Lung (tissue), 11 donors: ENCODE measurements at regions not wholly inside any gene's neighbourhood (a gene's known extent, or its start where the extent isn't known, plus 50 kb on each side); places are given as distances from the start of the nearest gene placed in this dataset.

Experiments used
- ATAC-seq: fragments of 200-7000 bp; cut with Tn5 transposase; one replicate; pipeline ENCODE4 v1.9.1; 2020; ENCODE audit warnings: moderate number of reproducible peaks; ENCODE audit not compliant: insufficient read depth, low FRiP score
- DNase-seq, 3 donors: peaks; one replicate each; pipeline ENCODE4 v3.0.0-alpha.2; 2013 to 2017
- H3K27ac ChIP-seq, 2 donors: one replicate each; pipeline ENCODE4 v1.5.1; 2013; ENCODE audit warnings: mild to moderate bottlenecking in 2 of 2, moderate library complexity in 2 of 2, control low read depth in 1 of 2, inconsistent platforms in 1 of 2, low read depth in 1 of 2, low read length in 1 of 2
- H3K27me3 ChIP-seq, 3 donors: one replicate each; pipeline ENCODE4 v1.5.1; 2013; ENCODE audit warnings: low read length in 2 of 3; ENCODE audit not compliant: control insufficient read depth in 3 of 3, insufficient read depth in 3 of 3
- H3K36me3 ChIP-seq, 4 donors: one replicate each; pipeline ENCODE4 v1.5.1; 2013; ENCODE audit warnings: low read length in 4 of 4, mild to moderate bottlenecking in 1 of 4, moderate library complexity in 1 of 4; ENCODE audit not compliant: control insufficient read depth in 4 of 4, insufficient read depth in 4 of 4
- H3K4me1 ChIP-seq, 5 donors: one replicate each; pipeline ENCODE4 v1.5.1; 2013; ENCODE audit warnings: low read length in 5 of 5, mild to moderate bottlenecking in 2 of 5, moderate library complexity in 1 of 5; ENCODE audit not compliant: control insufficient read depth in 5 of 5, insufficient read depth in 5 of 5
- H3K4me3 ChIP-seq: one replicate; pipeline ENCODE4 v1.5.1; 2013; ENCODE audit warnings: mild to moderate bottlenecking, control low read depth, moderate library complexity
- H3K9ac ChIP-seq, 2 donors: one replicate each; pipeline ENCODE4 v1.5.1; 2013; ENCODE audit warnings: low read length in 2 of 2, control low read depth in 1 of 2; ENCODE audit not compliant: insufficient read depth in 1 of 2
- H3K9me3 ChIP-seq, 4 donors: one replicate each; pipeline ENCODE4 v1.5.1; 2013; ENCODE audit warnings: low read length in 3 of 4, mild to moderate bottlenecking in 1 of 4, moderate library complexity in 1 of 4; ENCODE audit not compliant: control insufficient read depth in 4 of 4, insufficient read depth in 3 of 4
- CTCF ChIP-seq: IDR thresholded peaks from 2 replicates; pipeline ENCODE4 v1.5.1; 2012; ENCODE audit warnings: mild to moderate bottlenecking; ENCODE audit errors: control extremely low read depth, extremely low read depth
- WGBS, 2 donors: extraction: QIAGEN DNeasy Blood & Tissue Kit; methylation state at CpG; one replicate each; pipeline ENCODE4 v1.1.7; 2013; 5-methylcytosine and 5-hydroxymethylcytosine counted together
- donor health status: control.
- donor health status: control.
- donor health status: Bipolar disorder and iron deficiency.
- donor health status: healthy.
- donor health status: DM: yes; HTN: yes; CAD: no.

GRCh38 chr13:47553329-47553977 lies 447.6 kb downstream of the SUCLA2 start:
- H3K9ac ChIP-seq, result no peak overlapping the region
- no peaks in the 10 kb centered on the region for H3K36me3 ChIP-seq
- H3K4me1 ChIP-seq, result no peaks in the 10 kb centered on the region
- H3K27ac ChIP-seq, result no peak overlapping the region
- ATAC-seq, result no peak
- TF ChIP-seq CTCF, result no peak
- no peak overlapping the region for H3K4me3 ChIP-seq
- no peaks in the 10 kb centered on the region for H3K27me3 ChIP-seq
- no peaks in the 10 kb centered on the region for H3K9me3 ChIP-seq
- 76 to 87% methylated on average over 7 of the region's 7 CpGs for WGBS, 2 donors
- DNase-seq, result no peak

GRCh38 chr13:47549219-47549752 lies 451.8 kb downstream of the SUCLA2 start:
- 81 to 91% methylated on average over 3 of the region's 3 CpGs for WGBS, 2 donors
- no peak for ATAC-seq

GRCh38 chr13:47548294-47548840 lies 452.7 kb downstream of the SUCLA2 start:
- no peaks in the 10 kb centered on the region for H3K9me3 ChIP-seq
- no peaks in the 10 kb centered on the region for H3K27me3 ChIP-seq
- no peak overlapping the region for H3K27ac ChIP-seq
- H3K9ac ChIP-seq, result no peak overlapping the region
- TF ChIP-seq CTCF, result no peak
- DNase-seq (peak in 1 of 3 donors; percentile 4), ATAC-seq (no peak)
- H3K4me1 ChIP-seq, result peaks cover 0 to 9% (median 0%) of the 10 kb centered on the region in 5 donors
- no peaks in the 10 kb centered on the region for H3K36me3 ChIP-seq
- H3K4me3 ChIP-seq, result no peak overlapping the region
- WGBS, 2 donors, result 64 to 66% methylated on average over 4 of the region's 4 CpGs

More at GRCh38 chr13:47549219-47549752, 451.8 kb downstream of the SUCLA2 start:
- H3K4me1 ChIP-seq, result peaks cover 0 to 9% (median 0%) of the 10 kb centered on the region in 5 donors
- H3K36me3 ChIP-seq, result no peaks in the 10 kb centered on the region
- H3K27me3 ChIP-seq, result no peaks in the 10 kb centered on the region
- TF ChIP-seq CTCF, result no peak
- H3K4me3 ChIP-seq, result no peak overlapping the region
- H3K9me3 ChIP-seq, result no peaks in the 10 kb centered on the region
- H3K27ac ChIP-seq, result no peak overlapping the region
- DNase-seq, result no peak
- H3K9ac ChIP-seq, result no peak overlapping the region
